SW 1271 (cell line): ENCODE measurements at regions not wholly inside any gene's neighbourhood (a gene's known extent, or its start where the extent isn't known, plus 50 kb on each side); places are given as distances from the start of the nearest gene placed in this dataset.

Experiments
- DNase-seq, 2 experiments: peaks; one replicate each; lab custom pipeline; 2025; lab: John Stamatoyannopoulos, UW

DNA sequence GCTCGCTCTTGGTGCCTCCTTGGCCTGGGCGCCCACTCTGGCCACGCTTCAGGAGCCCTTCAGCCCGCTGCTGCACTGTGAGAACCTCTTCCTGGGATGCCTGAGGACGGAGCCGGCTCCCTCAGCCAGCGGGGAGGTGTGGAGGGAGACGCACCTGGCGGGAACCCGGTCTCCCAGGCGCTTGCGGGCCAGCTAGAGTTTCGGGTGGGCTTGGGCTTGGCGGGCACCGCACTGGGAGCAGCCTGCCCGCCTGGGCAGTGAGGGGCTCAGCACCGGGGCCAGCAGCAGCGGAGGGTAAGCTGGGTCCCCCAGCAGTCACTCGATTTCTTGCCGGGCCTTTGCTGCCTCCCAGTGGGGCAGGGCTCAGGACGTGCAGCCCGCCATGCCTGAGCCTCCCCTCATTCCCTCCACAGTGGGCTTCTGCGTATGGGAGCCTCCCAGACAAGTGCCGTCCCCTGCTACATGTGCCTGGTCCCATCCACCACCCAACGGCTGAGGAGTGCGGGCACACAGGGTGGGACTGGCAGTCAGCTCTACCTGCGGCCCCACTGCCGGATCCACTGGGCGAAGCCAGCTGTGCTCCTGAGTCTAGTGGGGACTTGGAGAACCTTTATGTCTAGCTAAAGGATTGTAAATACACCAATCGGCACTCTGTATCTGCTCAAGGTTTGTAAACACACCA, 708.7 kb downstream of the VGLL3 start:
- no peak for DNase-seq

DNA sequence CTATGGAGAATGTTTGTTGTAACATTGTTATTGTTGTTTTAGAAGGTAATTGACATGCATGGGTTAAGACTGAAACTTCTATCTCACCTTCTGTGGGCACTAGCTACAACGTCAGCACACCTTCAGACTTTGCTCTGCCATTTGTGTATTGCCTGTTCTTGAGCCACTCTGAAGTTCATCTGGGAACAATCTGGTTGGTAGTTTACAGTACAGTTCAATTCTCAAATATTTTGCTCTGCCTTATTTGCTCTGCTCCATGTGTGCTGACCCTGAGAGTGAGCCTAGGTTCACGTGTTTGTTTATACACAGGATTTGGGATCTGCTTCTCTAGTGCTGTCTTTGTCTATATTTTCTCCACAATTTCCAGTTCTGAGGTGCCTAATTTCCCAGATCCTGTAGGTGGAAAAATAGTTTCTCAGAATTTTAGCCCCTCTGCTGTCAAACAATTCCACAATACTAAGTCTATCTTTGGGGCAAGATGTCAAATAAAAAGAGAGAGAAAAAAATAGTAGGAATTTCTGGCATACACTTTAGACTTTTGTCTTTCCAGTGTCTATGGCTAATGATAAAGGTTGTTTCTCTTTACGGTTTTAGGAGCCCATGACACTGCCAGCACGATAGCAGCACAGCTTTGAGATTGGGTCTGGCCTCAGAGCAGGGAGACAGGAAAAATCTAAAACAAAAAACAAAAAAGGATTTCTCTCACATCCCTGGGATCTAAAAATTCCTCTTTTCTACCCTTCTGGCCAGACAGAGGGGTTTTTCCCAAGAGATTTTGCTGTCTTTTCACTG, 721.4 kb downstream of the VGLL3 start:
- no peak for DNase-seq

GRCh38 chr3:86257955-86258641, 732.9 kb downstream of the VGLL3 start:
- DNase-seq = no peak

- DNase-seq = no peak
These were observed 736.5 kb downstream of the VGLL3 start for GRCh38 chr3:86254480-86254879.

- no peak for DNase-seq
These were observed 739.2 kb downstream of the VGLL3 start for GRCh38 chr3:86251781-86252180.

- no peak for DNase-seq
These were observed 741.1 kb downstream of the VGLL3 start for GRCh38 chr3:86249833-86250232.

DNA sequence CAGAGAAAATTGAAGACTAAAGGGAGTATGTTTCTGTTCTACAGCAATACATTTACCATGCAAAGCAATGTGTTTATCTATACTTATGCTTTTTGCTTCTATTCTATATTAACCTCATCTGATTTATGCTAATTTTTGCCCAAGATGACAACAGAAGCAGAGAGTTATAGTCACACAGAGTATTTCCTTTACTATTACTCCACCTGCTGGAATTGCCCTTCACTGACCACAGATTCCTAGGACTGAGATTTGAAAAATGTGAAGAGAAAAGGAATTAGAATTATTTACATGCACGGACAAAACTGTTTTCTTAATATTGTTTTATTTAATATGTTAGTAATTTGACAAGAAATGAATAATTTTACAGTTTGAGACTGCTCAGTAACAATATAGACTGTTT, 745.6 kb downstream of the VGLL3 start:
- DNase-seq = no peak

DNA sequence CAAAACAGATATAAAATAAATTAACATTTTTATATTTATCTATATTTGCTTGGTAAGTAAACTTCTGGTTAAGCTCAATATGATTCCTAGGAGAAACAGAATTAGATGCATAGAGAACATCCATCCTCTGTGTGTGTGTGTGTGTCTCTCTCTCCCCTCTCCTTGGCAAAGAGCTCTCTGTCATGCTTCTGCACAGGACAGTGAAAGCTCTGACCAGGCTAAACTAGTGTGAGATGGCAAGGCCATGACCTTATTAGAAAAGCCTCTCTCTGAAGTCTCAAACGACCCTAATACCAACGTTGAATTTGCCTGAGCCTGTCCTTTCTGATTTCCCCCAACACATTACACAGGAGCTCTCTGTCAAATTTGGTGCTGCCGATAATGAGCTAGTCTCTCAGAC, 746.0 kb downstream of the VGLL3 start:
- DNase-seq = no peak

- DNase-seq = no peak
These were observed 751.0 kb downstream of the VGLL3 start for GRCh38 chr3:86239946-86240345.

DNA sequence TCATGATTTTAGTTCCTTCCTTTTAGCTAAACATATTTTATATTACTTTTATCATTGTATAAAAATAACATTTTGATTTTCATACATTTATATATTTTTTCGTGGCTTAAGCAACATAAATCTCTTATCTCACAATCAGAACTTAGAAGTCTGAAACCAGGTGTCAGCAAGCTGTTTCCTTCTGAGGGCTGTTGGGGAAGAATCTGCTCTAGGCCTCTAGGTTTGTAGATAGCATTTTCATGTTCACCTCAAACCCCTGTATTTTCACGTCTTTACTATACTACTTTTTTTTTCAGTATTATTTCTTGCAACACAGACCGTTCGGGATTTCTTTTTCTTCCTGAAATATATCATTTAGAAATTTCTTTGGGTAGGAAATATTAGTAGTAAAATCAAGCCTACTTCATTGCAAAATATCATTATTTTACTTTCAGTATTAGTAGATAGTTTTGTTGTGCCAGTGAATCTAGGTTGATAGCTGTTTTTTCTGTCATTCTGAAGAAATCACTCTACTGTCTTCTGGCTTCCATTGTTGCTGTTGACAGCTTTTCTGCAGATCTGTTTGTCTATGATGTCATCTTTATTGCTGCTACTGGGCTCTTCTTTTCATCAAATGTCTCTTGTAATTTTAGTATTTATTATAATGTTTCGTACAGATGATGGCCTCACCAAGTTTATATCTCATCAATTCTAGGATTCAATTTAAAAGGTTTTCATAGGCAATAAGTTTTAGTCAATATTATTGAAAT, 756.3 kb downstream of the VGLL3 start:
- no peak for DNase-seq

DNA sequence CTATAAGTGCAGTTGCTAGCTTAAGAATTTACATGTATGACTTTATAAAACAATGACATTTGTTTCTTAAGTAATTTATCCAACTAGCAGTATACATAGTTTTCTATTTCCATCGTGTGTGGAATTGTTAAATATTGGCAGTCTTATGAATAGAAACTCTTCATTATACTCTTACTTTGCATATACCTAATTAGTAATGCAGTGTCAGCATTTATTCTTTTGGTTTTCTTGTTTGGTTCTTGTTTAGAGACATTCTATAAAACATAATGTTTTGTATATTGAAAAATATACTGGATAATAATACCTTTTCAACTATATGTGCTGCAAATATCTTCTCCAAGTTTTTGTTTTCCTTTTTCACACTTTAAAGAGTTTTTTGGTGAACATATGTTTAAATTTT, 760.2 kb downstream of the VGLL3 start:
- DNase-seq = no peak

DNA sequence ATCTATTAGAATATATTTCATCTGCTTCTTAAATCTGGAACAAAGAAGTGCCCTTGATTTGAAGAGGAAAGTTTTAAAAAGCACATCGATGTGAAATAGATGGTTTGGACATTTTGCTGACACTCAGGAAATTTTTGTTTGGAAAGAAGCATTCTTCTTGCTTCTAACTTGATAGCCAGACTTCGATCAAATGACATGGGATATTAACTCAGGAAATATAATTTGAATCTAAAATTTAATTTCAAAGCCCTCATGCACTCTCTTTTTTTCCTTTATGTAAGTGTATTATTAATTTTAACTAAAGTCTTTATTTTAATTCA, 761.2 kb downstream of the VGLL3 start:
- no peak for DNase-seq

DNA sequence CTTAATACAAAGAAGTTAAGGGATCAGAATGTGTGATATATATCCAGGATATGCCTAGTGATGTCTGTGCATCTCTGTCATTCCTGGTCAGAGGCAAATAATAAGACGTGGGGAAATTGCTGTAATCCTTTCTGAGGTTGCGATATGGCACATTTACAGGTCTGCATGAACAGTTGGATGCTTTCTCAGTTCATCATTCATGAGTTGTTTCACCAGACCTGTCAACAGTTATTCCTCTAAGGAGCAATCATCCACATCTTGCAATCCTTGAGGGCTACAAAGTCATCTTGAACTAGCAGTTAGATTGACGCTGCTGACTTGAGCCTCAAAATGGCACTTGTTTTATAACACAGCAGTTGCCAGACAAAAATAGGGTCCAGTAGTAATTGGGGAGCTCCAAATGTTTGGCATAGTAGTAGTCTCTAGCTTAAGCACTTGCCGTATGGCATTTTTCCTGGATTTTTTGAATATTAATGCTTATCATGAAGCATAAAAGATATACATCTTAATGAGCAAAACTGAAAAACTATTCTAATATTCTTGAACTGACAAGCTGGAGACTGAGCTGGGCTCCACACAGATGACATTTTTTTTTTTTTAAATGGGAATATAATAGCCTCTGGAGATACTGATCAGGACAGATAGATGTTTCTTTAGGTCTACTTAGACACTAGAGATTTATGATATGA, 761.7 kb downstream of the VGLL3 start:
- no peak for DNase-seq

DNA sequence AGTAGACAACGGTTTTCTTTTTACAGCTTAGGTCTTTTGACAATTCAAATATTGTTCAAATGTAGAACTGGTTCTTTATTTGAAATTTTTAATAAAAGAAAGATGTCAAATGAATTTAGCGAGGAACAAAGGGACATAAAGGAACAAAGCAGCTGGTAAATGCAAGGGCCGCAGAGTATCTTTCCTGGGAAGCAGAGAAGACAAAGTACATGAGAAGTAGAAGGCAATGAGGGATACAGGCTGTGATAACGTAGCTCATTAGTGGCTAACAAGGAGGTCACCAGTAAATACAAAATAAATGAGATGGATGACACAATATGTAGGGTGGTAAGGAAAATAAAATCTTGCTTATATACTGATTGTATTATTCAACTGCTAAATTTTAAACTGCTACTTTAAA, 762.8 kb downstream of the VGLL3 start:
- no peak for DNase-seq

DNA sequence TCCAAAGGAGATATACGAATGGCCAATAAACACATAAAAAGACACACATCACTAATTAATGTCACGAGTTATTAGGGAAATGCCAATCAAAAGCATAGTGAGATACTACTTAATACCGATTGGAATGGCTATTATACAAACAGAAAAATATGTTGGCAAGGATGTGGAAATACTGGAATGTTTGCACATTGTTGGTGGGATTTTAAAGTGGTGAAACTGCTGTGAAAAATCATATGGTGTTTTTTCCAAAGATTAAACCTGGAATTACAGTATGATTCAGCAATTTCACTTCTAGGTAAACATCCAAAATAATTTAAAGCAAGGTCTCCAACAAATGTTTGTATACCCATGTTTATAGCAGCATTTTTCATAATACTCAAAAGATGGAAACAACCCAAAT, 765.5 kb downstream of the VGLL3 start:
- no peak for DNase-seq

GRCh38 chr3:86221601-86222000, 769.3 kb downstream of the VGLL3 start:
- no peak for DNase-seq

DNA sequence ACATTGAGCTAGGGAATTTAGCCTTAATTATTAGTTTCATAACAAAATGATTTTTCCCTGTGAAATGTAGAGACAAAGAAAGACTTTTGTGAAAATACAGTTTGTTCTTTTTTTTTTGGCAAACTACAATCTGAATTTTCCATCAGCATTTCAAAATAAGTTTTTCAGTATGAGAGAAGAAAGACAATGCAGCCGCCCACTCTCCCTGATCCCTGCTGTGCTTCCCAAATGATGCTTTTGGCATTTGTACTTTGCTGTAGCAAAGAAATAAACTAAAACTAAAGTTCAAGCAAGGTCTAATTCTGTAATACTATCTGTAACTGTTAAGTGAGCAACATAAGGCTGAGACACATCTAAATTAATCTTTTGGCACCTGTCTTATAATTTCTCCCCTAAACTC, 782.2 kb downstream of the VGLL3 start:
- no peak for DNase-seq

GRCh38 chr3:86182606-86183005, 808.3 kb downstream of the VGLL3 start:
- DNase-seq = no peak

DNA sequence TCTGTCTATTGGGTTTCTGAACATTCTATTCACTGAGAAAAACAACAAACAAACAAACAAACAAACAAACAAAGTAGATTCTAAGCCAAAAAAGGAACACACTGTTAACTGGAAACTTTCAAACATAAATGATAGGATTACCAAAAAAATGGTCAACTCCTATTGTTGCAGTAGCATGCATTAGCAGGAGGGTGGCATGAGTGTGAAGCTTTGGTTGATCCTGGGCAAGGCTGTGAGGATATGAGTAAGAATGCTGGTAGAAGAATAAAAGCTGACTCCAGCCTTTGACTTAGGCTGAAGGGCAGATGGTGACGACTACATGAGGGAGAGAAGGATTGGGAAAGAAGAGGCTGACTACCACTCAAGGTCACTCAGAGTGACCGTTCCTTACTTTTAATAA, 810.3 kb downstream of the VGLL3 start:
- peak in 1 of 2 experiments; percentile 1 for DNase-seq

- DNase-seq = no peak
These were observed 812.9 kb downstream of the VGLL3 start for GRCh38 chr3:86178095-86178494.

- no peak for DNase-seq
These were observed 814.5 kb downstream of the VGLL3 start for GRCh38 chr3:86176445-86176784.
